Caco-2 (cell line): ENCODE measurements at regions not wholly inside any gene's neighbourhood (a gene's known extent, or its start where the extent isn't known, plus 50 kb on each side); places are given as distances from the start of the nearest gene placed in this dataset.

Experiments used
- BruUV-seq: library from RNA; stranded (reverse); fragments of 400-500 nt; replicated peaks from 2 replicates; lab custom pipeline; 2021; lab: Mats Ljungman, UMichigan
- CTCF ChIA-PET: fragments of 300-600 bp; sonication (Branson Sonifier 250); formaldehyde crosslinking; loops from one replicate; lab custom pipeline; 2022; ENCODE audit warnings: antibody characterized with exemption; lab: Charles Lee
- POLR2A ChIA-PET: fragments of 300-600 bp; sonication (Branson Sonifier 250); formaldehyde crosslinking; loops from one replicate; lab custom pipeline; 2022; ENCODE audit warnings: antibody characterized with exemption; lab: Charles Lee
- DNase-seq, 2 experiments: peaks; one replicate each; pipeline versions ENCODE4 v3.0.0 to v3.0.0-alpha.2; 2020 to 2022
- H3K27me3 ChIP-seq: replicated peaks from 2 replicates; pipeline ENCODE4 v1.6.0; 2011; ENCODE audit warnings: low read length; ENCODE audit not compliant: control insufficient read depth, insufficient read depth
- H3K36me3 ChIP-seq: 2 replicates; pipeline ENCODE4 v1.5.1; 2011; ENCODE audit warnings: low read length; ENCODE audit not compliant: control insufficient read depth, insufficient read depth
- H3K4me1 ChIP-seq: fragments of 250-450 bp; sonication (Bioruptor Pico); 2 replicates; pipeline ENCODE4 v1.5.1; 2020; ENCODE audit warnings: mild to moderate bottlenecking
- H3K4me3 ChIP-seq: 2 replicates; pipeline ENCODE4 v1.5.1; 2011; ENCODE audit warnings: low read depth, mild to moderate bottlenecking, control low read depth, low read length
- H3K9me3 ChIP-seq: fragments of 250-450 bp; sonication (Bioruptor Pico); 2 replicates; pipeline ENCODE4 v1.5.1; 2020; ENCODE audit warnings: mild to moderate bottlenecking, moderate library complexity
- H3K27ac Mint-ChIP-seq: one replicate; pipeline ENCODE4 v1.8.0; 2022; ENCODE audit warnings: mixed read lengths; ENCODE audit not compliant: unreplicated experiment
- H3K27me3 Mint-ChIP-seq: one replicate; pipeline ENCODE4 v1.8.0; 2022; ENCODE audit warnings: mixed read lengths; ENCODE audit not compliant: insufficient read depth, unreplicated experiment
- H3K36me3 Mint-ChIP-seq: one replicate; pipeline ENCODE4 v1.8.0; 2022; ENCODE audit warnings: mild to moderate bottlenecking, mixed read lengths; ENCODE audit not compliant: insufficient read depth, unreplicated experiment
- H3K4me1 Mint-ChIP-seq: one replicate; pipeline ENCODE4 v1.8.0; 2022; ENCODE audit warnings: low read depth, mixed read lengths; ENCODE audit not compliant: unreplicated experiment
- H3K4me3 Mint-ChIP-seq: one replicate; pipeline ENCODE4 v1.8.0; 2022; ENCODE audit warnings: mild to moderate bottlenecking, moderate library complexity, mixed read lengths; ENCODE audit not compliant: unreplicated experiment
- H3K9me3 Mint-ChIP-seq: one replicate; pipeline ENCODE4 v1.8.0; 2022; ENCODE audit warnings: mixed read lengths; ENCODE audit not compliant: unreplicated experiment
- CTCF ChIP-seq, 2 experiments: fragments of 200-600 bp in 1 of 2; IDR thresholded peaks; 1 replicate in 1 of 2; 2 replicates in 1 of 2; pipeline versions ENCODE4 v1.5.1 to v1.8.0; 2011 to 2022; ENCODE audit warnings: antibody characterized with exemption in 1 of 2, control low read depth in 1 of 2, inconsistent platforms in 1 of 2, low read depth in 1 of 2, low read length in 1 of 2, mild to moderate bottlenecking in 1 of 2, moderate library complexity in 1 of 2; ENCODE audit not compliant: insufficient read depth in 1 of 2, severe bottlenecking in 1 of 2, unreplicated experiment in 1 of 2
- intact Hi-C: fragments of 100-400 bp; cut with micrococcal nuclease; formaldehyde crosslinking; loops from one replicate; pipeline ENCODE4 v1.10.0; 2022; ENCODE audit not compliant: unreplicated experiment

GRCh38 chr1:101389547-101389929, 152.7 kb downstream of the S1PR1 start:
- Mint-ChIP-seq H3K4me3 (no peak overlapping the region), H3K27me3 (peaks cover 4% of the 10 kb centered on the region), H3K27ac (no peak overlapping the region), H3K36me3 (no peaks in the 10 kb centered on the region), H3K4me1 (no peaks in the 10 kb centered on the region), H3K9me3 (peaks cover 10% of the 10 kb centered on the region)
- intact Hi-C loops = no loop called here
- BruUV-seq = no TSS peak
- DNase-seq = no peak
- no peaks in the 10 kb centered on the region for H3K9me3 ChIP-seq
- no peaks in the 10 kb centered on the region for H3K36me3 ChIP-seq
- H3K4me1 ChIP-seq = no peaks in the 10 kb centered on the region
- no peaks in the 10 kb centered on the region for H3K27me3 ChIP-seq
- ChIA-PET CTCF (no interaction called here), POLR2A (no interaction called here)
- TF ChIP-seq CTCF (IDR thresholded peaks at IDR 0.05; ENCODE audit: insufficient read depth in 1 of 2, low read depth in 1 of 2, low read length in 1 of 2, severe bottlenecking in 1 of 2, unreplicated experiment in 1 of 2) = no peak
- H3K4me3 ChIP-seq = no peak overlapping the region

DNA sequence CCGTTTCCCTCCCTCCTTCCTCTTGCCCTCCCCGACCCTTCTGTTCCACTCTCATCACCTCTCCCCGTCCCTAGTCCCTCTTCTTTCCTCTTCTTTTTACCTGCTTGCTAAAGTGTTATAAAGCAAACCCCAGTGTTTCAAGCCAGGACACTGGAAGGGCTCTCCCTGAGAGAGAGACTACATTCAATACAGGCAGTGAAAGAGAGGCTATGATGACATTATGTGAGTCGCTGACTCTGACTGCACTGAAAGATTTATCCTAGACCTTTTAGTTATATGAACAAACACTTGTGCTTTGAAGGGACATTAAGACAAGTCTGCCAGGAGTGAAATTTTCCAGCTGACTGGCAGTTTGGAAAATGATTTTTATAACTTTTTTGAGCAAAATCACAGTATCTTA, 155.7 kb downstream of the S1PR1 start:
- H3K27me3 Mint-ChIP-seq = peaks cover 4% of the 10 kb centered on the region
- intact Hi-C loops = no loop called here
- CTCF ChIA-PET = no interaction called here
- H3K27me3 ChIP-seq = no peaks in the 10 kb centered on the region
- H3K36me3 Mint-ChIP-seq = no peaks in the 10 kb centered on the region
- POLR2A ChIA-PET = no interaction called here
- no peak for TF ChIP-seq CTCF (IDR thresholded peaks at IDR 0.05; ENCODE audit: insufficient read depth in 1 of 2, low read depth in 1 of 2, low read length in 1 of 2, severe bottlenecking in 1 of 2, unreplicated experiment in 1 of 2)
- H3K36me3 ChIP-seq = no peaks in the 10 kb centered on the region
- peaks cover 10% of the 10 kb centered on the region for H3K9me3 Mint-ChIP-seq
- no peak overlapping the region for H3K27ac Mint-ChIP-seq
- no peak overlapping the region for H3K4me3 ChIP-seq
- no peaks in the 10 kb centered on the region for H3K9me3 ChIP-seq
- H3K4me1 Mint-ChIP-seq = no peaks in the 10 kb centered on the region
- DNase-seq = no peak
- no peaks in the 10 kb centered on the region for H3K4me1 ChIP-seq
- H3K4me3 Mint-ChIP-seq = no peak overlapping the region
- no TSS peak for BruUV-seq

DNA sequence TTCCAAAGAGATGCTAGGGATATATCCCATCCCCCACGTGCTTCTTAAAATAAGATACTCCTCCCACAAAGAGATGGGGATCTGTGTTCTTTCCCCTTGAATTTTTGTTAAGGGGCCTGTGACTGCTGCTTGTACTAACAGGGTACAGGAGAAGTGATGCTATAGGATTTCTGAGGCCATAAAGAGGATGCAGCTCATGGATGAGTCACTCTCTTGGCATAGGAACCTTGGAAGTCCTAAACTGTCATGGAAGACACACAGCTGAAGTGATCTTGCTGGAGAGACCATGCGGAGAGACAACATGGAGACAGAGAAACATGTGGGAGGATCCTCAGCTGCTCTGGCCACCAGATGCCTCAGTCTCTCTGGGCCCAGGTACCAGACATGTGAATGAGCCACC, 157.2 kb downstream of the S1PR1 start:
- BruUV-seq = no TSS peak
- H3K36me3 Mint-ChIP-seq = no peaks in the 10 kb centered on the region
- no peaks in the 10 kb centered on the region for H3K4me1 Mint-ChIP-seq
- ChIA-PET CTCF (no interaction called here), POLR2A (no interaction called here)
- no peak overlapping the region for H3K4me3 Mint-ChIP-seq
- H3K27ac Mint-ChIP-seq = no peak overlapping the region
- Histone ChIP-seq H3K4me3 (no peak overlapping the region), H3K9me3 (no peaks in the 10 kb centered on the region), H3K36me3 (no peaks in the 10 kb centered on the region), H3K4me1 (no peaks in the 10 kb centered on the region), H3K27me3 (no peaks in the 10 kb centered on the region)
- no peak for DNase-seq
- no peak for TF ChIP-seq CTCF (IDR thresholded peaks at IDR 0.05; ENCODE audit: insufficient read depth in 1 of 2, low read depth in 1 of 2, low read length in 1 of 2, severe bottlenecking in 1 of 2, unreplicated experiment in 1 of 2)
- peaks cover 4% of the 10 kb centered on the region for H3K27me3 Mint-ChIP-seq
- H3K9me3 Mint-ChIP-seq = no peaks in the 10 kb centered on the region
- intact Hi-C loops = no loop called here
